ENCODE measurements at regions not wholly inside any gene's neighbourhood (a gene's known extent, or its start where the extent isn't known, plus 50 kb on each side); places are given as distances from the start of the nearest gene placed in this dataset.

- TF ChIP-seq ZBTB11 (CRISPR knock-in tag; IDR thresholded peaks at IDR 0.05) (no peak), ELK1 (IDR thresholded peaks at IDR 0.05; ENCODE audit: low read depth, low read length) (no peak), E2F8 (IDR thresholded peaks at IDR 0.05; ENCODE audit: low read depth, partially characterized antibody) (no peak), RAD51 (IDR thresholded peaks at IDR 0.05) (no peak)
These were observed 1306.8 kb upstream of the ADGRB3 start (continued) for GRCh38 chr6:67328269-67328668.

GRCh38 chr6:67300430-67301040 lies 1334.5 kb upstream of the ADGRB3 start:
- 43% methylated on average over 12 of the region's 12 CpGs for WGBS (ENCODE audit: insufficient coverage, insufficient replicate concordance, low lambda C conversion rate, missing lambda C conversion rate)
- FAIRE-seq (no peak), ATAC-seq (no peak), DNase-seq (ENCODE audit: low read depth, low spot score) (no peak)
- no peak overlapping the region for H2AFZ ChIP-seq (ENCODE audit: control insufficient read depth, low read depth, low read length)
- no peaks in the 10 kb centered on the region for H3K36me3 ChIP-seq (ENCODE audit: control insufficient read depth in 2 of 2, insufficient read depth in 2 of 2, low read length in 1 of 2)
- H3K4me1 ChIP-seq (ENCODE audit: control insufficient read depth, insufficient read depth, low read length) = no peaks in the 10 kb centered on the region
- H4K20me1 ChIP-seq (ENCODE audit: control insufficient read depth, insufficient read depth) = no peaks in the 10 kb centered on the region
- POLR2A ChIA-PET = no interaction called here
- no peak overlapping the region for H3K4me2 ChIP-seq (ENCODE audit: control insufficient read depth, insufficient read depth)
- H3K9me3 ChIP-seq (replicated peaks; ENCODE audit: control insufficient read depth, insufficient read depth, low read length) = no peaks in the 10 kb centered on the region
- no peaks in the 10 kb centered on the region for H3K79me2 ChIP-seq (ENCODE audit: control insufficient read depth, insufficient read depth, low read length)
- TF ChIP-seq ATF3 (IDR thresholded peaks at IDR 0.05; ENCODE audit: borderline replicate concordance, extremely low read depth, low read depth, low read length) = no peak
- no peak for TF ChIP-seq ZNF274 (IDR thresholded peaks at IDR 0.05; ENCODE audit: insufficient read depth, insufficient read length)
- TF ChIP-seq NFIC (IDR thresholded peaks at IDR 0.05; ENCODE audit: low read depth, low read length) = no peak
- no peak overlapping the region for H3K27ac ChIP-seq (ENCODE audit: control insufficient read depth, insufficient read depth)
- no peak overlapping the region for H3K4me3 ChIP-seq
- RAD21 ChIA-PET (ENCODE audit: unreplicated experiment) = no interaction called here
- CTCF ChIA-PET = no interaction called here
- in situ Hi-C loops (cut with MboI) = no loop called here
- no peaks in the 10 kb centered on the region for H3K27me3 ChIP-seq (replicated peaks in 1 of 2; ENCODE audit: control insufficient read depth in 2 of 2, insufficient read depth in 2 of 2, low read length in 1 of 2)
- SMC1A ChIA-PET (ENCODE audit: uncharacterized antibody, unreplicated experiment) = no interaction called here
- intact Hi-C loops (cut with micrococcal nuclease; ENCODE audit: unreplicated experiment) = no loop called here
- no peak overlapping the region for H3K9ac ChIP-seq (ENCODE audit: control insufficient read depth, insufficient read depth, low read length)
- BruUV-seq (replicated peaks) = no TSS peak
